SK-N-SH (cell line): ENCODE measurements at regions not wholly inside any gene's neighbourhood (a gene's known extent, or its start where the extent isn't known, plus 50 kb on each side); places are given as distances from the start of the nearest gene placed in this dataset.

Experiments used
- CTCF ChIA-PET: fragments of 300-600, 350-600 bp; formaldehyde crosslinking; extraction: SDS; loops from one replicate; lab custom pipeline; 2021; lab: Yijun Ruan, JAX
- POLR2A ChIA-PET: fragments of 350-600 bp; sonication (Branson Sonifier 250); formaldehyde crosslinking; extraction: SDS; loops from one replicate; lab custom pipeline; 2020; ENCODE audit warnings: antibody characterized with exemption, inconsistent platforms; lab: Yijun Ruan, JAX
- DNase-seq: peaks from one replicate; pipeline ENCODE4 v3.0.0; 2012
- H2AFZ ChIP-seq: fragments of 200-600 bp; sonication (generic); 2 replicates; pipeline ENCODE4 v1.8.1; 2016; ENCODE audit warnings: antibody characterized with exemption, mild to moderate bottlenecking, low read depth
- H3F3A ChIP-seq: fragments of 200-600 bp; sonication (generic); replicated peaks from 2 replicates; pipeline ENCODE3; 2016; ENCODE audit warnings: antibody characterized with exemption, mild to moderate bottlenecking; ENCODE audit not compliant: insufficient read depth
- H3K27ac ChIP-seq, 2 experiments: fragments of 200-500 bp in 1 of 2; fragments of 200-600 bp in 1 of 2; sonication (Bioruptor generic) in 1 of 2; sonication (generic), shearing (Covaris generic) in 1 of 2; 2 replicates each; pipeline versions ENCODE4 v1.5.1 to v1.6.1; 2014 to 2016; ENCODE audit warnings: low read depth in 2 of 2, inconsistent platforms in 1 of 2, low read length in 1 of 2, mild to moderate bottlenecking in 1 of 2, mixed read lengths in 1 of 2
- H3K27me3 ChIP-seq: fragments of 200-600 bp; sonication (generic), shearing (Covaris generic); 2 replicates; pipeline ENCODE4 v1.6.1; 2016; ENCODE audit warnings: mixed run types; ENCODE audit not compliant: insufficient read depth
- H3K36me3 ChIP-seq, 2 experiments: fragments of 200-500 bp in 1 of 2; fragments of 200-600 bp in 1 of 2; sonication (Bioruptor generic) in 1 of 2; sonication (generic) in 1 of 2; replicated peaks in 1 of 2; 2 replicates each; pipeline versions ENCODE3 to v1.5.1; 2014 to 2016; ENCODE audit warnings: low read length in 1 of 2, mild to moderate bottlenecking in 1 of 2; ENCODE audit not compliant: insufficient read depth in 2 of 2, control insufficient read depth in 1 of 2
- H3K4me1 ChIP-seq, 2 experiments: fragments of 200-500 bp in 1 of 2; fragments of 200-600 bp in 1 of 2; sonication (Bioruptor generic) in 1 of 2; sonication (generic), shearing (Covaris generic) in 1 of 2; 2 replicates each; pipeline versions ENCODE4 v1.5.1 to v1.6.1; 2014 to 2016; ENCODE audit warnings: low read depth in 1 of 2, low read length in 1 of 2, mixed run types in 1 of 2; ENCODE audit not compliant: insufficient read depth in 2 of 2, control insufficient read depth in 1 of 2
- H3K4me2 ChIP-seq: fragments of 200-600 bp; sonication (generic), shearing (Covaris generic); 2 replicates; pipeline ENCODE4 v1.6.1; 2017; ENCODE audit warnings: mixed run types
- H3K4me3 ChIP-seq, 2 experiments: fragments of 200-500 bp in 1 of 2; fragments of 200-600 bp in 1 of 2; sonication (Bioruptor generic) in 1 of 2; sonication (generic), shearing (Covaris generic) in 1 of 2; 2 replicates each; pipeline versions ENCODE4 v1.5.1 to v1.8.1; 2014 to 2016; ENCODE audit warnings: low read depth in 2 of 2, inconsistent platforms in 1 of 2, low read length in 1 of 2, mild to moderate bottlenecking in 1 of 2, mixed read lengths in 1 of 2, moderate library complexity in 1 of 2
- H3K79me2 ChIP-seq: fragments of 200-600 bp; sonication (generic); 2 replicates; pipeline ENCODE4 v1.8.1; 2017; ENCODE audit warnings: mild to moderate bottlenecking; ENCODE audit not compliant: insufficient read depth
- H3K9ac ChIP-seq: fragments of 200-600 bp; sonication (generic); 2 replicates; pipeline ENCODE4 v1.6.1; 2017; ENCODE audit warnings: mixed run types
- H3K9me2 ChIP-seq: fragments of 200-600 bp; sonication (generic); 2 replicates; pipeline ENCODE4 v1.6.1; 2017; ENCODE audit warnings: mixed run types
- H3K9me3 ChIP-seq: fragments of 200-600 bp; sonication (generic); 2 replicates; pipeline ENCODE4 v1.6.1; 2017; ENCODE audit warnings: mixed run types, mild to moderate bottlenecking, moderate library complexity
- H4K20me1 ChIP-seq: fragments of 200-600 bp; sonication (generic); 2 replicates; pipeline ENCODE4 v1.6.1; 2017; ENCODE audit warnings: mild to moderate bottlenecking, mixed run types; ENCODE audit not compliant: insufficient read depth
- ELF1 ChIP-seq: IDR thresholded peaks from 2 replicates; pipeline ENCODE4 v1.4.0; 2012
- GATA2 ChIP-seq: sonication (generic); formaldehyde crosslinking; IDR thresholded peaks from 2 replicates; pipeline ENCODE4 v1.5.0; 2020; ENCODE audit warnings: mild to moderate bottlenecking, missing genetic modification reagents
- MEF2A ChIP-seq: IDR thresholded peaks from 2 replicates; pipeline ENCODE4 v1.4.0; 2012; ENCODE audit warnings: low read depth, borderline replicate concordance
- NFIC ChIP-seq: IDR thresholded peaks from 2 replicates; pipeline ENCODE4 v1.4.0; 2012; ENCODE audit warnings: borderline replicate concordance
- POLR2AphosphoS5 ChIP-seq: IDR thresholded peaks from 2 replicates; pipeline ENCODE4 v1.6.1; 2012; ENCODE audit warnings: low read depth, low read length
- RAD21 ChIP-seq: IDR thresholded peaks from 2 replicates; pipeline ENCODE4 v1.6.1; 2012; ENCODE audit warnings: mild to moderate bottlenecking, low read length
- RCOR1 ChIP-seq: fragments of 150-350 bp; IDR thresholded peaks from 2 replicates; pipeline ENCODE4 v1.6.1; 2017; ENCODE audit warnings: antibody characterized with exemption, low read length
- RXRA ChIP-seq: IDR thresholded peaks from 2 replicates; pipeline ENCODE4 v1.4.0; 2012; ENCODE audit warnings: low read depth, mild to moderate bottlenecking, borderline replicate concordance
- WGBS: methylation state at CpG from one replicate; pipeline ENCODE4 v1.1.6; 2017; ENCODE audit warnings: low lambda C conversion rate; 5-methylcytosine and 5-hydroxymethylcytosine counted together
- TF ChIP-seq, protein P1 (sequence below): IDR thresholded peaks from 2 replicates; pipeline ENCODE4 v1.4.0; 2012; ENCODE audit warnings: low read depth, borderline replicate concordance
- TF ChIP-seq, protein P2 (sequence below): IDR thresholded peaks from 2 replicates; pipeline ENCODE4 v1.6.1; 2012; ENCODE audit warnings: mild to moderate bottlenecking, low read depth, low read length, moderate library complexity
- TF ChIP-seq, protein P3 (sequence below): fragments of 150-350 bp; IDR thresholded peaks from 2 replicates; pipeline ENCODE4 v1.6.1; 2016; ENCODE audit warnings: mild to moderate bottlenecking, low read depth, low read length
- TF ChIP-seq, protein P4 (sequence below): IDR thresholded peaks from 2 replicates; pipeline ENCODE4 v1.4.0; 2012; ENCODE audit warnings: low read depth
- TF ChIP-seq, protein P5 (sequence below): fragments of 200-600 bp; sonication (generic); IDR thresholded peaks from 2 replicates; pipeline ENCODE4 v1.6.1; 2017; ENCODE audit warnings: antibody characterized with exemption, mild to moderate bottlenecking, moderate library complexity
- TF ChIP-seq, protein P6 (sequence below): IDR thresholded peaks from 2 replicates; pipeline ENCODE4; 2012

DNA sequence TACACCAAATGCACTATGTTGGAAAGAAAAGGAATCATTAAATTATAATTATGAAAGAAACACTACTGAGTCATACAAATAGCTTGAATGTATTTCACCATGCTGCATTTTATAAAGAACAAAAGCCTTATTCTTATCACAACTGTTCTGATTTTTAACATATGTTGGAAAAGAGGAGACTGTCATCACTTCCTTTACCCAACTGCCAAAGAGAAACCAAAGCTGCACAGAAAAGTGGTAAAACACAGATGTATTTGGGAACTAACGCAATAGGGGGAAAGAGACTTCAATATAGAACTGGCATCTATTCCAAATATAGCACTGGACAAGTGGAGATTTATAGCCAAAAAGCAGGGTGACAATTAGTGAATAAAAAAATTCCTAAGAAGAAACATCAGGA is 181.0 kb downstream of the SPANXN3 start:
- no peaks in the 10 kb centered on the region for H3K9me2 ChIP-seq
- no peak overlapping the region for H3K9ac ChIP-seq
- H3F3A ChIP-seq = no peaks in the 10 kb centered on the region
- 0% methylated on average over 1 of the region's 1 CpG for WGBS
- H3K4me2 ChIP-seq = no peak overlapping the region
- no peak overlapping the region for H2AFZ ChIP-seq
- ChIA-PET CTCF (no interaction called here), POLR2A (no interaction called here)
- DNase-seq = no peak
- no peaks in the 10 kb centered on the region for H4K20me1 ChIP-seq
- H3K79me2 ChIP-seq = no peaks in the 10 kb centered on the region
- H3K36me3 ChIP-seq = no peaks in the 10 kb centered on the region
- H3K4me1 ChIP-seq = no peaks in the 10 kb centered on the region
- no peak overlapping the region for H3K27ac ChIP-seq
- H3K27me3 ChIP-seq = no peaks in the 10 kb centered on the region
- H3K9me3 ChIP-seq = no peaks in the 10 kb centered on the region
- H3K4me3 ChIP-seq = no peak overlapping the region
- no peak for TF ChIP-seq NFIC
- no peak for TF ChIP-seq POLR2AphosphoS5
- TF ChIP-seq, protein P1, sequence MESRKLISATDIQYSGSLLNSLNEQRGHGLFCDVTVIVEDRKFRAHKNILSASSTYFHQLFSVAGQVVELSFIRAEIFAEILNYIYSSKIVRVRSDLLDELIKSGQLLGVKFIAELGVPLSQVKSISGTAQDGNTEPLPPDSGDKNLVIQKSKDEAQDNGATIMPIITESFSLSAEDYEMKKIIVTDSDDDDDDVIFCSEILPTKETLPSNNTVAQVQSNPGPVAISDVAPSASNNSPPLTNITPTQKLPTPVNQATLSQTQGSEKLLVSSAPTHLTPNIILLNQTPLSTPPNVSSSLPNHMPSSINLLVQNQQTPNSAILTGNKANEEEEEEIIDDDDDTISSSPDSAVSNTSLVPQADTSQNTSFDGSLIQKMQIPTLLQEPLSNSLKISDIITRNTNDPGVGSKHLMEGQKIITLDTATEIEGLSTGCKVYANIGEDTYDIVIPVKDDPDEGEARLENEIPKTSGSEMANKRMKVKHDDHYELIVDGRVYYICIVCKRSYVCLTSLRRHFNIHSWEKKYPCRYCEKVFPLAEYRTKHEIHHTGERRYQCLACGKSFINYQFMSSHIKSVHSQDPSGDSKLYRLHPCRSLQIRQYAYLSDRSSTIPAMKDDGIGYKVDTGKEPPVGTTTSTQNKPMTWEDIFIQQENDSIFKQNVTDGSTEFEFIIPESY = no peak
- TF ChIP-seq, protein P2, sequence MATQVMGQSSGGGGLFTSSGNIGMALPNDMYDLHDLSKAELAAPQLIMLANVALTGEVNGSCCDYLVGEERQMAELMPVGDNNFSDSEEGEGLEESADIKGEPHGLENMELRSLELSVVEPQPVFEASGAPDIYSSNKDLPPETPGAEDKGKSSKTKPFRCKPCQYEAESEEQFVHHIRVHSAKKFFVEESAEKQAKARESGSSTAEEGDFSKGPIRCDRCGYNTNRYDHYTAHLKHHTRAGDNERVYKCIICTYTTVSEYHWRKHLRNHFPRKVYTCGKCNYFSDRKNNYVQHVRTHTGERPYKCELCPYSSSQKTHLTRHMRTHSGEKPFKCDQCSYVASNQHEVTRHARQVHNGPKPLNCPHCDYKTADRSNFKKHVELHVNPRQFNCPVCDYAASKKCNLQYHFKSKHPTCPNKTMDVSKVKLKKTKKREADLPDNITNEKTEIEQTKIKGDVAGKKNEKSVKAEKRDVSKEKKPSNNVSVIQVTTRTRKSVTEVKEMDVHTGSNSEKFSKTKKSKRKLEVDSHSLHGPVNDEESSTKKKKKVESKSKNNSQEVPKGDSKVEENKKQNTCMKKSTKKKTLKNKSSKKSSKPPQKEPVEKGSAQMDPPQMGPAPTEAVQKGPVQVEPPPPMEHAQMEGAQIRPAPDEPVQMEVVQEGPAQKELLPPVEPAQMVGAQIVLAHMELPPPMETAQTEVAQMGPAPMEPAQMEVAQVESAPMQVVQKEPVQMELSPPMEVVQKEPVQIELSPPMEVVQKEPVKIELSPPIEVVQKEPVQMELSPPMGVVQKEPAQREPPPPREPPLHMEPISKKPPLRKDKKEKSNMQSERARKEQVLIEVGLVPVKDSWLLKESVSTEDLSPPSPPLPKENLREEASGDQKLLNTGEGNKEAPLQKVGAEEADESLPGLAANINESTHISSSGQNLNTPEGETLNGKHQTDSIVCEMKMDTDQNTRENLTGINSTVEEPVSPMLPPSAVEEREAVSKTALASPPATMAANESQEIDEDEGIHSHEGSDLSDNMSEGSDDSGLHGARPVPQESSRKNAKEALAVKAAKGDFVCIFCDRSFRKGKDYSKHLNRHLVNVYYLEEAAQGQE = no peak
- no peak for TF ChIP-seq ELF1
- no peak for TF ChIP-seq MEF2A
- TF ChIP-seq, protein P3, sequence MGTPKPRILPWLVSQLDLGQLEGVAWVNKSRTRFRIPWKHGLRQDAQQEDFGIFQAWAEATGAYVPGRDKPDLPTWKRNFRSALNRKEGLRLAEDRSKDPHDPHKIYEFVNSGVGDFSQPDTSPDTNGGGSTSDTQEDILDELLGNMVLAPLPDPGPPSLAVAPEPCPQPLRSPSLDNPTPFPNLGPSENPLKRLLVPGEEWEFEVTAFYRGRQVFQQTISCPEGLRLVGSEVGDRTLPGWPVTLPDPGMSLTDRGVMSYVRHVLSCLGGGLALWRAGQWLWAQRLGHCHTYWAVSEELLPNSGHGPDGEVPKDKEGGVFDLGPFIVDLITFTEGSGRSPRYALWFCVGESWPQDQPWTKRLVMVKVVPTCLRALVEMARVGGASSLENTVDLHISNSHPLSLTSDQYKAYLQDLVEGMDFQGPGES = no peak
- no peak for TF ChIP-seq RAD21
- TF ChIP-seq, protein P4, sequence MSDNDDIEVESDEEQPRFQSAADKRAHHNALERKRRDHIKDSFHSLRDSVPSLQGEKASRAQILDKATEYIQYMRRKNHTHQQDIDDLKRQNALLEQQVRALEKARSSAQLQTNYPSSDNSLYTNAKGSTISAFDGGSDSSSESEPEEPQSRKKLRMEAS = no peak
- TF ChIP-seq GATA2 (CRISPR knock-in tag) = no peak
- TF ChIP-seq, protein P5, sequence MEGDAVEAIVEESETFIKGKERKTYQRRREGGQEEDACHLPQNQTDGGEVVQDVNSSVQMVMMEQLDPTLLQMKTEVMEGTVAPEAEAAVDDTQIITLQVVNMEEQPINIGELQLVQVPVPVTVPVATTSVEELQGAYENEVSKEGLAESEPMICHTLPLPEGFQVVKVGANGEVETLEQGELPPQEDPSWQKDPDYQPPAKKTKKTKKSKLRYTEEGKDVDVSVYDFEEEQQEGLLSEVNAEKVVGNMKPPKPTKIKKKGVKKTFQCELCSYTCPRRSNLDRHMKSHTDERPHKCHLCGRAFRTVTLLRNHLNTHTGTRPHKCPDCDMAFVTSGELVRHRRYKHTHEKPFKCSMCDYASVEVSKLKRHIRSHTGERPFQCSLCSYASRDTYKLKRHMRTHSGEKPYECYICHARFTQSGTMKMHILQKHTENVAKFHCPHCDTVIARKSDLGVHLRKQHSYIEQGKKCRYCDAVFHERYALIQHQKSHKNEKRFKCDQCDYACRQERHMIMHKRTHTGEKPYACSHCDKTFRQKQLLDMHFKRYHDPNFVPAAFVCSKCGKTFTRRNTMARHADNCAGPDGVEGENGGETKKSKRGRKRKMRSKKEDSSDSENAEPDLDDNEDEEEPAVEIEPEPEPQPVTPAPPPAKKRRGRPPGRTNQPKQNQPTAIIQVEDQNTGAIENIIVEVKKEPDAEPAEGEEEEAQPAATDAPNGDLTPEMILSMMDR = no peak
- TF ChIP-seq RXRA = no peak
- TF ChIP-seq RCOR1 = no peak
- TF ChIP-seq, protein P6, sequence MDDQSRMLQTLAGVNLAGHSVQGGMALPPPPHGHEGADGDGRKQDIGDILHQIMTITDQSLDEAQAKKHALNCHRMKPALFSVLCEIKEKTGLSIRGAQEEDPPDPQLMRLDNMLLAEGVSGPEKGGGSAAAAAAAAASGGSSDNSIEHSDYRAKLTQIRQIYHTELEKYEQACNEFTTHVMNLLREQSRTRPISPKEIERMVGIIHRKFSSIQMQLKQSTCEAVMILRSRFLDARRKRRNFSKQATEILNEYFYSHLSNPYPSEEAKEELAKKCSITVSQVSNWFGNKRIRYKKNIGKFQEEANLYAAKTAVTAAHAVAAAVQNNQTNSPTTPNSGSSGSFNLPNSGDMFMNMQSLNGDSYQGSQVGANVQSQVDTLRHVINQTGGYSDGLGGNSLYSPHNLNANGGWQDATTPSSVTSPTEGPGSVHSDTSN = no peak
